ENCODE measurements at regions not wholly inside any gene's neighbourhood (a gene's known extent, or its start where the extent isn't known, plus 50 kb on each side); places are given as distances from the start of the nearest gene placed in this dataset.
A peak's percentile ranks its signal among the peaks of the same experiment; 100 is the strongest.

- CTCF ChIA-PET = no interaction called here
- H3K27ac ChIP-seq (ENCODE audit: low read depth, low read length) = no peak overlapping the region
- no peaks in the 10 kb centered on the region for H3K27me3 ChIP-seq (ENCODE audit: control insufficient read depth, insufficient read depth, low read length)
- no peak for DNase-seq (ENCODE audit: low read depth, low spot score)
- POLR2A ChIA-PET = no interaction called here
- no peaks in the 10 kb centered on the region for H3K9me3 ChIP-seq (ENCODE audit: control insufficient read depth, insufficient read depth, low read length)
- no peak overlapping the region for H3K4me3 ChIP-seq (ENCODE audit: low read depth, low read length)
- TF ChIP-seq CTCF (IDR thresholded peaks at IDR 0.05; ENCODE audit: low read depth, low read length) = no peak
Observed at GRCh38 chr10:10482613-10483012, 535.1 kb upstream of the CELF2 start.

GRCh38 chr10:10489076-10489475, 528.6 kb upstream of the CELF2 start:
- TF ChIP-seq CTCF (IDR thresholded peaks at IDR 0.05; ENCODE audit: low read depth, low read length) = no peak
- ChIA-PET CTCF (no interaction called here), POLR2A (no interaction called here)

DNA sequence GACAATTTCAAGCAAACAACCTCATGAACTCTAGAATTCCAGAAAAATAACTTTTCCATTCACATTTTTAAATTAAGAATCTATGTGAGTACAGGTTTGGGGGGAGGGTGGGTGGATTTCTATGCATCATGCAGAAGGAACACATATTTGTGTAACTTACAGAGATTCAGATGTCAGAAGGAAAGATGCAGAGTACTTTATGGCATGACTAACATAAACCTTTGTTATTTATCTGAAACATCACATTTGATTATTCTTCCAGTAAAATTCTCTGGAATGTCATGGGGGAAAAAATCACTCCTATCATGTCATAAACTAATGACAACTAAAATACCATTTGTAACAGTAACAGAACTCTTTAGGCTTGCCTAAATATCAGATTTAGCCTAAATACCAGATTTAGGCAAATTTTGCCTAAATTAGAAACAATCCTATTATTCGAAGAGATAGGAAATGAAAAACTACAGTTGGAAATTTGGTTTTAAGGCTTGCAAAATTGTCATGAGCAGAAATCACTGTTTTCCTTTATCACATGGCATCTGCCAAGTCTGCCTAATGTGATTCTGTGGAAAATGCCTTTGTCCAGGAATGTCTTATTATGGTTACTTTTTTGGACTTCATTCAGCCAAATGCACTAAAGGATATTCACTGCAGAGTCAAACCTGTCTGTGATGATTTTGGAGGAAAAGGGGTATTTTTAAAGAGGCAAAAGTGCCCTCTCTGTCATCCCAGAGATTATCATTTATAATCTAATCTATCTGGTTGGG, 527.7 kb upstream of the CELF2 start:
- POLR2A ChIA-PET = no interaction called here
- DNase-seq (ENCODE audit: low read depth, low spot score) = peak; percentile 23
- CTCF ChIA-PET = no interaction called here
- Histone ChIP-seq H3K27me3 (ENCODE audit: control insufficient read depth, insufficient read depth, low read length) (no peaks in the 10 kb centered on the region), H3K9me3 (ENCODE audit: control insufficient read depth, insufficient read depth, low read length) (no peaks in the 10 kb centered on the region), H3K27ac (ENCODE audit: low read depth, low read length) (no peak overlapping the region), H3K4me3 (ENCODE audit: low read depth, low read length) (no peak overlapping the region)
- no peak for TF ChIP-seq CTCF (IDR thresholded peaks at IDR 0.05; ENCODE audit: low read depth, low read length)

More at GRCh38 chr10:10489076-10489475, 528.6 kb upstream of the CELF2 start:
- H3K9me3 ChIP-seq (ENCODE audit: control insufficient read depth, insufficient read depth, low read length) = no peaks in the 10 kb centered on the region
- no peak overlapping the region for H3K27ac ChIP-seq (ENCODE audit: low read depth, low read length)
- no peak for DNase-seq (ENCODE audit: low read depth, low spot score)
- H3K4me3 ChIP-seq (ENCODE audit: low read depth, low read length) = no peak overlapping the region
- H3K27me3 ChIP-seq (ENCODE audit: control insufficient read depth, insufficient read depth, low read length) = no peaks in the 10 kb centered on the region

DNA sequence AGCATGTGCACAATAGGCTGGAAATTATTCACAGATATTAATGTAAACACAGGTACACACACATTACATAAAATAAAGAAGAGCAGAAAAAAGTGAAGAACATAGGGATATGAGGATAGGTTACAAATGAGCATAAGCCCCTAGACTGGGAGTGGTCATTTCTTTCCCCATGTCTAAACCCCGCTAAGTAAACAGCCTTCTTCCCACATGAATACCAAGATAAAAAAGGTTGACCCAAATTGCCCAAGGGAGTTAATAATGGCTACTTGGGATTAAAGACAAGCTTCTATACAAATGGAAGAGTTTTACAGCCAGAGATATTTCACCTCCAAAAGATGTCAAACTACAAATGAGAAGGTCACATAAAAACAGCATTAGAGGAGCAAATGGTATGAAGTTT, 527.1 kb upstream of the CELF2 start:
- ChIA-PET CTCF (no interaction called here), POLR2A (no interaction called here)
- H3K4me3 ChIP-seq (ENCODE audit: low read depth, low read length) = no peak overlapping the region
- TF ChIP-seq CTCF (IDR thresholded peaks at IDR 0.05; ENCODE audit: low read depth, low read length) = no peak
- H3K27ac ChIP-seq (ENCODE audit: low read depth, low read length) = no peak overlapping the region
- no peak for DNase-seq (ENCODE audit: low read depth, low spot score)
- no peaks in the 10 kb centered on the region for H3K27me3 ChIP-seq (ENCODE audit: control insufficient read depth, insufficient read depth, low read length)
- no peaks in the 10 kb centered on the region for H3K9me3 ChIP-seq (ENCODE audit: control insufficient read depth, insufficient read depth, low read length)

GRCh38 chr10:10492420-10492819, 525.3 kb upstream of the CELF2 start:
- DNase-seq (ENCODE audit: low read depth, low spot score) = no peak
- Histone ChIP-seq H3K27ac (ENCODE audit: low read depth, low read length) (no peak overlapping the region), H3K4me3 (ENCODE audit: low read depth, low read length) (no peak overlapping the region), H3K9me3 (ENCODE audit: control insufficient read depth, insufficient read depth, low read length) (no peaks in the 10 kb centered on the region), H3K27me3 (ENCODE audit: control insufficient read depth, insufficient read depth, low read length) (no peaks in the 10 kb centered on the region)
- TF ChIP-seq CTCF (IDR thresholded peaks at IDR 0.05; ENCODE audit: low read depth, low read length) = no peak
- ChIA-PET CTCF (no interaction called here), POLR2A (no interaction called here)

Data from AG04450 (cell line).